Breast epithelium (tissue), 4 donors: ENCODE measurements at regions not wholly inside any gene's neighbourhood (a gene's known extent, or its start where the extent isn't known, plus 50 kb on each side); places are given as distances from the start of the nearest gene placed in this dataset.

Experiments used
- DNase-seq, 2 donors: peaks; one replicate each; pipeline ENCODE4 v3.0.0-alpha.2; 2019; ENCODE audit warnings: low spot score in 2 of 2
- H3K27ac ChIP-seq, 2 donors: fragments of 200-600 bp; sonication (generic) in 1 of 2; one replicate each; pipeline ENCODE4 v1.5.1; 2016 to 2019; ENCODE audit warnings: mild to moderate bottlenecking in 1 of 2
- H3K27me3 ChIP-seq, 2 donors: fragments of 200-600 bp; sonication (generic) in 1 of 2; one replicate each; pipeline versions ENCODE4 v1.5.1 to v1.6.0; 2017 to 2019; ENCODE audit warnings: control low read depth in 1 of 2, mild to moderate bottlenecking in 1 of 2
- H3K36me3 ChIP-seq: fragments of 200-600 bp; one replicate; pipeline ENCODE4 v1.5.1; 2019
- H3K4me1 ChIP-seq, 2 donors: fragments of 200-600 bp; sonication (generic); one replicate each; pipeline ENCODE4 v1.5.1; 2016 to 2019; ENCODE audit warnings: control low read depth in 1 of 2
- H3K4me3 ChIP-seq, 3 donors: fragments of 200-600 bp; sonication (generic); 1 replicate in 2 of 3; 2 replicates in 1 of 3; pipeline ENCODE4 v1.5.1; 2016 to 2019; ENCODE audit warnings: mild to moderate bottlenecking in 3 of 3, moderate library complexity in 2 of 3
- H3K9me3 ChIP-seq, 2 donors: fragments of 200-600 bp; sonication (generic) in 1 of 2; one replicate each; pipeline ENCODE4 v1.5.1; 2016 to 2019; ENCODE audit warnings: control low read depth in 1 of 2
- POLR2A ChIP-seq: fragments of 450-650 bp; IDR thresholded peaks from one replicate; pipeline ENCODE4 v1.6.1; 2016; ENCODE audit warnings: antibody characterized with exemption, mild to moderate bottlenecking, moderate library complexity
- POLR2AphosphoS5 ChIP-seq, 3 donors: sonication (generic); formaldehyde crosslinking; IDR thresholded peaks; one replicate each; pipeline ENCODE4 v1.6.1; 2017; ENCODE audit warnings: antibody characterized with exemption in 3 of 3
- intact Hi-C: fragments of 100-400 bp; cut with DNase I; formaldehyde crosslinking; loops from one replicate; pipeline ENCODE4 v1.15.1; 2023; ENCODE audit warnings: low total_unique reads
- TF ChIP-seq, protein P1 (sequence below), 3 donors: fragments of 450-650 bp; IDR thresholded peaks; one replicate each; pipeline ENCODE4 v1.5.1; 2016 to 2017; ENCODE audit warnings: antibody characterized with exemption in 3 of 3, mild to moderate bottlenecking in 3 of 3, moderate library complexity in 3 of 3

DNA sequence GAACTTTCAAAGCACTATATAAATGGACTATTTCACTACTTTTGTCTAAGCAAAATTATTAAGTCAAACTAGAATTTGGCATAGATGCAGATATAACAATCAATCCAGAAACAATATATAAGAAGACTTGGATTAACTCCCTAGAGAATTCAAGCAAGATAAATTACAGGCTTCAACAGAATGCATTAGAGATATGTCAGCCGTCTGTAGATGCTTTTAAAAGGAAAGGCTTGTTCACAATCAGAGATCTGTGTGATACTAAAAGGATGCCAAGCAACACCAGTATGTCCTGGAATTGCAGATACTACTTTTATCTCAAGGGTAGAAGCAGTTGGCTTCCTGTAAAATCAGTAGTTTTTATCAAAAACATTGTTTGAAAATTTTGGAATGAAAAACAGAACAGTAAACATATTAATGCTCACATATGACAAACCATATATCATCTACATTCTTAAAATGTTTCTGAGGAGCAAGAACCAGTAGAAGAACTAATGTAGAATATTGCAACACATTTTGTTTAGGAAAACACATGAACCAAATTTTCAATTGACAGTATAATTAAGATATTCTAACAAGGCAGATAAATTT, 947.9 kb upstream of the LRRN3 start:
- intact Hi-C loops = loop anchor here (5.0 kb wide), 1 partner anchor 444 kb away; no protein-coding TSS in a partner anchor
- H3K27ac ChIP-seq = no peak overlapping the region
- peaks cover under 1 to 3% of the 10 kb centered on the region in 2 donors for H3K9me3 ChIP-seq
- no peaks in the 10 kb centered on the region for H3K36me3 ChIP-seq
- no peak overlapping the region for H3K4me3 ChIP-seq
- TF ChIP-seq POLR2AphosphoS5 (IDR thresholded peaks at IDR 0.05) (no peak), POLR2A (no peak)
- TF ChIP-seq, protein P1, sequence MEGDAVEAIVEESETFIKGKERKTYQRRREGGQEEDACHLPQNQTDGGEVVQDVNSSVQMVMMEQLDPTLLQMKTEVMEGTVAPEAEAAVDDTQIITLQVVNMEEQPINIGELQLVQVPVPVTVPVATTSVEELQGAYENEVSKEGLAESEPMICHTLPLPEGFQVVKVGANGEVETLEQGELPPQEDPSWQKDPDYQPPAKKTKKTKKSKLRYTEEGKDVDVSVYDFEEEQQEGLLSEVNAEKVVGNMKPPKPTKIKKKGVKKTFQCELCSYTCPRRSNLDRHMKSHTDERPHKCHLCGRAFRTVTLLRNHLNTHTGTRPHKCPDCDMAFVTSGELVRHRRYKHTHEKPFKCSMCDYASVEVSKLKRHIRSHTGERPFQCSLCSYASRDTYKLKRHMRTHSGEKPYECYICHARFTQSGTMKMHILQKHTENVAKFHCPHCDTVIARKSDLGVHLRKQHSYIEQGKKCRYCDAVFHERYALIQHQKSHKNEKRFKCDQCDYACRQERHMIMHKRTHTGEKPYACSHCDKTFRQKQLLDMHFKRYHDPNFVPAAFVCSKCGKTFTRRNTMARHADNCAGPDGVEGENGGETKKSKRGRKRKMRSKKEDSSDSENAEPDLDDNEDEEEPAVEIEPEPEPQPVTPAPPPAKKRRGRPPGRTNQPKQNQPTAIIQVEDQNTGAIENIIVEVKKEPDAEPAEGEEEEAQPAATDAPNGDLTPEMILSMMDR (IDR thresholded peaks at IDR 0.05) = no peak
- no peak for DNase-seq
- no peaks in the 10 kb centered on the region for H3K27me3 ChIP-seq
- no peaks in the 10 kb centered on the region for H3K4me1 ChIP-seq

DNA sequence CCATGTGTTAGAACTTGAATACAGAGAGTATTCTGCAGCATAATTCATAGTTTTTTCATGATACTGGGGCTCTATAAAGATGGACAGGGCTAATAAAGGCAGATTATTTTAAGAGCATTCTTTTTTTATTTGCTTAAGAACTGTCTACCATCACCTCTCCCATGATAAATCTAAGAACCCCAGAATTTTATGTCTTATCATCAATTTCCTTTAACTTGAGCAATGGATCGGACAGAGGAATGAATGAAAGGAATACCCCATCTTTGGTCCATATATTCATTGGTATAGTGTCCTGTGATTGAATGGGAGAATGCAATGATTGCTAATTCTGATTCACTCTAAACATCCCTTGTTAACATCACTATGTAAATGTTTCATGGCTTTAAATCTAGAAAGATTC, 946.3 kb upstream of the LRRN3 start:
- H3K27me3 ChIP-seq = no peaks in the 10 kb centered on the region
- intact Hi-C loops = loop anchor here (5.0 kb wide), 1 partner anchor 443 kb away; no protein-coding TSS in a partner anchor
- DNase-seq = no peak
- no peaks in the 10 kb centered on the region for H3K4me1 ChIP-seq
- H3K27ac ChIP-seq = no peak overlapping the region
- H3K36me3 ChIP-seq = no peaks in the 10 kb centered on the region
- no peak overlapping the region for H3K4me3 ChIP-seq
- peaks cover 11% of the 10 kb centered on the region in 2 donors for H3K9me3 ChIP-seq
- TF ChIP-seq POLR2A (no peak), POLR2AphosphoS5 (IDR thresholded peaks at IDR 0.05) (no peak)

DNA sequence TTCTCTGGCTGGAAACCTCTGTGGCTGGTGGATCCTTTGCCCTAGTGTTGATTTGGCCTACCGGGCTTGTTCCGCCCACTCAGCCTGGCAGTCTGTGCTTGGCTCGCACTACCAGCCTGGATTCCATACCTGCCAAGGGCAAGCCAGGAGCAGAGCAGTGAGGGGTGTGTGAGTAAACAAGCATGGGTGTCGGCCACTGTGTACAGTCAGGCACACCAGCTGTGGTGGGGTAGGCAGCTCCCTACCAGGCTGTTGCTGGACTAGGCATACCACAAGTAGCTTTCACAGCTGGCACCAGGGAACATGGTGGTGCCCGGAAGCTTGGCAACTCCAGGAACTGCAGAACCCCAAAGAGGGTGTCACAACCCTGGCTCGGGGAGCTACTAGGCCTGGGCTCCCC, 942.9 kb upstream of the LRRN3 start:
- DNase-seq = no peak
- Histone ChIP-seq H3K4me3 (no peak overlapping the region), H3K9me3 (peaks cover 11 to 12% of the 10 kb centered on the region in 2 donors), H3K27ac (no peak overlapping the region), H3K36me3 (no peaks in the 10 kb centered on the region), H3K4me1 (no peaks in the 10 kb centered on the region), H3K27me3 (no peaks in the 10 kb centered on the region)
- TF ChIP-seq, protein P1 (IDR thresholded peaks at IDR 0.05) = no peak
- no peak for TF ChIP-seq POLR2A
- no peak for TF ChIP-seq POLR2AphosphoS5 (IDR thresholded peaks at IDR 0.05)
- intact Hi-C loops = no loop called here

DNA sequence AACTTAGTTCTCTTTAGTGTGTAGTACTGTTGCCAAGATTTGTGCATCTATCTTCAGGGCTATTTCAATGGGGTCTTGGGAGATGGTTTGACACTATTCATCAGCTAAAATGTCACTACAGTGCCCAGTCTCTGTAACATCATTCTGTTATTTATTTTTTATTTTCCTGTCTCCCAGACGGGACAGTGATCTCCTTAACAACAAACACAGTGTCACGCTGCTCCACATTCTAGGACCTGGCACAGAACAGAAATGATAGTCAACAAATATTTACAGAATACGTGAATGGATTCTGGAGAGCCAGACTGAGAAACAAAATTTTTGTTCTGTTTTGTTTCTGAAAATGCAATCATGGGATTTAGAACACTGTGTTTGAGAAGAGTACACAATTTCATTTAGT, 937.7 kb upstream of the LRRN3 start:
- Histone ChIP-seq H3K9me3 (peaks cover 7 to 9% of the 10 kb centered on the region in 2 donors), H3K4me3 (no peak overlapping the region), H3K27ac (no peak overlapping the region), H3K4me1 (no peaks in the 10 kb centered on the region), H3K36me3 (no peaks in the 10 kb centered on the region), H3K27me3 (no peaks in the 10 kb centered on the region)
- no peak for TF ChIP-seq POLR2A
- TF ChIP-seq, protein P1 (IDR thresholded peaks at IDR 0.05) = no peak
- no peak for TF ChIP-seq POLR2AphosphoS5 (IDR thresholded peaks at IDR 0.05)
- intact Hi-C loops = no loop called here
- DNase-seq = no peak

DNA sequence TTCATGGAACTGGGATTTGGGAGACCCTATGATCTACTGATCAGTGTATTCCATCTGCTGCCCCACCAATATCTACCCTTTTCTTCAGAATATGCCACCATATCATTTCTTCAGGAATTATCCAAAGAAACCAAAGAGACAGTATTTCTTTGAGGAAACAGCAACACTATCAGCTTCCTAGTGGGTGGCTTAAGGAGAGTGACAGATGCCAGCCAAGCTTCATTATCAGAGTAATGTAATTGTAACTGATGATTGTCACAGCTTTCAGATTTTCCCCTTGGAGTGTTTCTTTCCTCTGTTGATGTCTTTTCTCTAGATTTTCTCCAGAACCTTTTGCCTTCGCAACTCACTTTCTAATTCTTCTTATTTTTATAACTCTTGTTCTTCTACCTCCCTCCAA, 934.4 kb upstream of the LRRN3 start:
- intact Hi-C loops = no loop called here
- Histone ChIP-seq H3K4me3 (no peak overlapping the region), H3K27me3 (no peaks in the 10 kb centered on the region), H3K9me3 (no peaks in the 10 kb centered on the region), H3K4me1 (no peaks in the 10 kb centered on the region), H3K27ac (no peak overlapping the region), H3K36me3 (no peaks in the 10 kb centered on the region)
- TF ChIP-seq POLR2A (no peak), POLR2AphosphoS5 (IDR thresholded peaks at IDR 0.05) (no peak)
- TF ChIP-seq, protein P1 (IDR thresholded peaks at IDR 0.05) = no peak
- DNase-seq = no peak
